ENCODE measurements at regions not wholly inside any gene's neighbourhood (a gene's known extent, or its start where the extent isn't known, plus 50 kb on each side); places are given as distances from the start of the nearest gene placed in this dataset.

DNA sequence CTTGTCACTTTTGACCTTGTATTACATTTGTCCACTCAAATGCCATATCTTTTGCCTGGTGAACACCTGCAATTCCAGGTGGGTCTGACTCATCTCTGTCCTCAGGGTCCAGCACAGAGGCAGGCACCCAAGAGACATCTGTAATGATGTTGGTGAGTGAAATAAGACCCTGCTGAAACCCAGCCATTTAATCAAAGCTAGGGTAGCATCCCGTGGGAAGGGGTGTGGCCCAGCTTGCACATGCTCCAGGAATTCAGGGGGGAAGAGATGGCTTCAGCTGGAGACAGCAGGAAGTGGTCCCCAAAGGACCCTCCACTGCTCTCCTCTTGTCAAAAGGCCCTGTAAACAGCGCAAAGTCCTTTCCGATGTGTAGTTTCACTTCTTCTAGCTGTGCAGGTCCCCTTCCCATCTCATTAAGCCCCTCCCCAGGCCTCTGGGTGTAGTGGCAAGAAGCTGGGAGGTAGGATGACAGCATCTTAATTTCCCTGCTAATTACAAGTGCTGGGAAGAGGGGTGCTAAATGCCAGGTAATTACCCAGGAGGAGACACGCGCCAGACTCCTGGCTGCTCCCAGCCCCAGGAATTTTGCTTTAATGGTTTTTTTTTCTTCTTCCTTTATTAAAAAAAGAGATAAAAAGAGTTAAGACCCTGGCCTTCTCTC is 54.4 kb upstream of the TRABD2B start:
- DNase-seq: no peak

GRCh38 chr1:48049823-48050535 is 52.8 kb upstream of the TRABD2B start:
- no peak for DNase-seq

DNA sequence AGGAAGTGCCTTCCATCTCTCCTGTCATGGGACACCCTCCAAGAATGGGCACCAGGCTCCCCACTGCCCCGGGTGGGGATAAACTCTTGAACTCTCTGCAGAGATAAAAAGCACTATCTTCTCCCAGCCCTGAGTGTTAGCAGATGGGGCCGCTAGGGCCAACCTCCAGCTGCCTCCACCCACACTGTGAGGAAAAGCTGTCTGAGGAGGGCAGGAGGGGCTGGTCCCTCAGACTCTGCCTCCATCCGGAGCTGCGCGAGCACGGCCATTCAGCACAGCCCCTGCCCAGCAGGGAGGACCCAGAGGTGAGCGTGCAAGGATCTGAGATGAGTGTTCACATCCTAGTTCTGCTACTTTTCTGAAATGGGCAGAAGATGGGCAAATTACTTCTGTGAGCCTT is 51.8 kb upstream of the TRABD2B start:
- DNase-seq: no peak

- DNase-seq: no peak
Measured at GRCh38 chr1:48048064-48048463, 50.9 kb upstream of the TRABD2B start.

- DNase-seq: no peak
Measured at GRCh38 chr1:48047116-48047515, 49.9 kb upstream of the TRABD2B start.
